Choroid plexus epithelial cell (primary cell): ENCODE measurements at regions not wholly inside any gene's neighbourhood (a gene's known extent, or its start where the extent isn't known, plus 50 kb on each side); places are given as distances from the start of the nearest gene placed in this dataset.

Experiments
- DNase-seq: peaks from one replicate; pipeline ENCODE4 v3.0.0-alpha.2; 2010; ENCODE audit warnings: low read depth
- H3K4me3 ChIP-seq: 2 replicates; pipeline ENCODE4 v1.5.1; 2011; ENCODE audit warnings: low read depth, mild to moderate bottlenecking, control low read depth, low read length, moderate library complexity
- CTCF ChIP-seq: conservative IDR thresholded peaks from 2 replicates; pipeline ENCODE4 v1.5.1; 2011; ENCODE audit warnings: low read depth, mild to moderate bottlenecking, control low read depth, inconsistent platforms, low read length, moderate library complexity

DNA sequence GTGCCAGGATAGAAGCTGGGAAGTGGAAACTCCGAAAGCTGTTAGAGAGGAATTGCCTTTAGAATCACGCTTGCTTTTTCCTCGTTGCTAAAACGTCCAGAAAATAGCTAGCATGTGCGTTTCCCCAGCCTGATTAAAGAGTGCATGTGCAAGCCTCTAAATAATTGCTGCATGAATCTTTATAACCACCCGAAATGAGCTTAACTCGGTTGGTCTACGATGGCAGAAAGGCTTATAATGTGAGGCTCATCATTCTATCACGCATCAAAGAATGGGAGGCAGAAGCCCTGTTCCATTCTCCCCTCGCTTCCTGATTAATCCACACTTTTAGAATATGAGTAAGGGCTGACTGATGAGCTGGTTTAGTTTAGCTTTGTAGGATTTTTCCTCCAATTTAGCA lies 394.6 kb upstream of the WWC1 start:
- no peak for TF ChIP-seq CTCF

DNA sequence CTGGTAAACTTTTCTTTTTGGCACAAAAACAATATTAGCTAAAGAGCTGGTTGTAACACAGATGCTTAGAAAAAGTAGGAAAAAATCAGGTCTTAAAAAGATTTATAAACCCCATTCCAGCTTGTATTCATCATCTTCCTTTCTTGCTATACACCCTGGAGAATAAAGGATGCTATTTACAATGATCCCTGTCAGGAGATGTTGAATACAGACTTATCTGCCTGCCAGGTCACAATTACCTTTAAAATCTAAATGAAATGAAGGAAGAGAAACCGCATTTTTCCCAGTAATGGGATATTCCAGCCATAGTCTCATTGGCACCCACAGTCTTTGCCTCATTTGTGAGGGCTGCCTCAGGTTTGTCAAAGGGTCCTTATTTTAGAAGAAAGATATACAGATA lies 394.1 kb upstream of the WWC1 start:
- TF ChIP-seq CTCF = no peak
- DNase-seq = no peak
- no peak overlapping the region for H3K4me3 ChIP-seq

More for the DNA sequence above, 394.6 kb upstream of the WWC1 start:
- DNase-seq = no peak
- H3K4me3 ChIP-seq = no peak overlapping the region

DNA sequence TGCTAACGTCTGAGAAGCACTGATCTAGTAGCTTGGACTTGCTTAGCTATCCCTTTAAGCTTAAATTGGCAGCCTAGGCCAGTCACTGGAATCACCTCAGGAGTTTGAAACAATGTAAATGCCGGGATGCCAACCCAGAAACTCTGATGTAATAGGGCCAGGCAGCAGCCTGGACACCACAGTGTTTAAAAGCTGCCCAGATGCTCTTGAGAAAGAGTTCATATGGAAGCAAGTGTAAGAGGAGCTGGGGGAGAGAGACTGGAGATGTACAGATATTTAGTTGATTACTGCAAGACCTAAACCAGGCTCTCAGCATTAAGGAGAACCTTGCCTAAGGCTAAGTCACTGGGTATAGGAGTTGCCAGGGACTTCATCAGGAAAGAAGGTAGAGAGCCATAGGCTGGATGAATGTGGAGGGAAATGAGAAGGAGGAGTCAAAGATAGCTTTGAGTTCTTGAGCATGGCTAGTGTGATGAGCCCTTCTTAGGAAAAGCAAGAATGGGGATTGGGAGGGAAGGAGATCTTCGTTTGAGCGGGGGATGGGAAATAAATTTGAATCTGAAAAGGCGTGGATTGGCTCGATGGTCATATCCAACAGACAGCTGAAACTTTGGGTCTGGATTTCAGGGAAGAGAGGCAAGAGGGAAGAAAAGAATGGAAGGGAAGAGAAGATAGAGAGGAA lies 392.9 kb upstream of the WWC1 start:
- DNase-seq = no peak
- no peak for TF ChIP-seq CTCF

GRCh38 chr5:167899490-167900070 lies 391.9 kb upstream of the WWC1 start:
- DNase-seq = peak; percentile 42
- H3K4me3 ChIP-seq = no peak overlapping the region
- TF ChIP-seq CTCF = no peak

More for the DNA sequence above, 392.9 kb upstream of the WWC1 start:
- no peak overlapping the region for H3K4me3 ChIP-seq

DNA sequence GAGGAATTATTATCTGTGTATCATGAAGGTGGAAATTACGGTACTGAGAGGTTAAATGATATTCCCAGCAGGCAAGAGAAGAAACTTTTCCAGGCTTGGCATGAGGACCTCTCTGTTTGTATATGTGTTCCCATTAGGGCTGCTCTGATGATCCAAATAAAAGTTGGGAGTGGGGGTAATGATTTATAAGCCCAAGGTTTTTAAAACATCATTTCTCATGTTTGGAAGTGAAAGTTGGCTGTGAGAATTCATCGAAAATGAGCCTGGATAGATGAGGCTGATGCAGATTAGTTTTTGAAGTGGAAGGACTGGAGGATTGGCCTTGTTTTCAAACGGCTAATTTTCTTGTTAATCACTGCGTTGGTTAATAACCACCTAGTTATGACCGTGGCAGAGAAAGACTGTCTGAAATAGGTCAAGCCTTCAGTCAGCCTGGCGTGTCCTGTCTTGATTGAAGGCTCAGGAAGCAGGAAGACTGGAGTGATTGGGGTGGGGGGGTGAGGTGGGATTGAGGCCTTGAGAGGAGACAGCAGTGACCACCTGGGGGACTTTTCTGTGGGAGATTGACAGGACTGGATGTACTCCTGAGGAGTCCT lies 391.0 kb upstream of the WWC1 start:
- DNase-seq = no peak
- H3K4me3 ChIP-seq = no peak overlapping the region
- TF ChIP-seq CTCF = no peak

DNA sequence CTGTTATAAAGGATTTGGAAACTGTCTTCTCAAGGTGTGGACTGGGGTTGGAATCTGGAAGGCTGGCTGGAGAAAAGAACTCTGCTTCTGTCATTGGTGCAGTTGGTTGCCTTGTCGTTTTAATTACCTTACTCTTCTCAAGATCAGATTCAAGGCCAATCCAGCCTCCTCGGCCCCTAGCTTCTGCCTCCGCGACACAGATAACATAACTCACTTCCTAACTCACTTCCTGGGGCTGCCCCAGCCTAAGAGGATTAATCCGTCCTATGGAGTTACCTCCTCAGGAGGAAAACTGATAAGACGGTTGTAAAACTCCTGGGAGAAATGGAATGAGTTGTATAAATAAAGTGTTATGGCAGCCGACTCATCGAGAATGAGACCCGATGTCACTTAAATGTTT lies 389.1 kb upstream of the WWC1 start:
- H3K4me3 ChIP-seq = no peak overlapping the region
- TF ChIP-seq CTCF = no peak
- no peak for DNase-seq
